AG10803 (cell line): ENCODE measurements at regions not wholly inside any gene's neighbourhood (a gene's known extent, or its start where the extent isn't known, plus 50 kb on each side); places are given as distances from the start of the nearest gene placed in this dataset.

Experiments used
- DNase-seq: peaks from one replicate; pipeline ENCODE4 v3.0.0; 2010; ENCODE audit warnings: low read depth
- H3K4me3 ChIP-seq: 2 replicates; pipeline ENCODE4 v1.5.1; 2011; ENCODE audit warnings: mild to moderate bottlenecking, low read length, control low read depth
- TF ChIP-seq, protein P1 (sequence below): conservative IDR thresholded peaks from 2 replicates; pipeline ENCODE4 v1.5.1; 2011; ENCODE audit warnings: mild to moderate bottlenecking, low read length, control low read depth, inconsistent platforms

DNA sequence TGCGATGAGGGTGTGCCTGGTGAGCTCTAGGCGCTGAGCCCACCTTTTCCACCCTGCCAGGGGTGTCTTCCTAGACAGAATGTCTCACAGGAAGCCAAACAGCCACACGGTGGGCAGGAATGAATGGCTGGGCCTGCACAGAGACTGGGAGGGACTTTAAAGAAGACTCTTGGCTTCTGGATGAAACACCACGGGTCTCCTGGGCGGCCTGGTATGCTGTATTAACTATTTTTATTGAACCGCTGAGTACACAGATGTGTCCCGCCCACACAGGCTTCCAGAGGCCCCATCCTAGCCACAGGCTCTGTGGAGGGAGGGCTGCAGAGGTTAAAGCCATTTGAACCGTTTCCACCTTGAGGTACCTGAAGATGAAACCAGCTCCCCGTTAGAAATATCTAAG lies 115.2 kb upstream of the CXCL14 start:
- TF ChIP-seq, protein P1, sequence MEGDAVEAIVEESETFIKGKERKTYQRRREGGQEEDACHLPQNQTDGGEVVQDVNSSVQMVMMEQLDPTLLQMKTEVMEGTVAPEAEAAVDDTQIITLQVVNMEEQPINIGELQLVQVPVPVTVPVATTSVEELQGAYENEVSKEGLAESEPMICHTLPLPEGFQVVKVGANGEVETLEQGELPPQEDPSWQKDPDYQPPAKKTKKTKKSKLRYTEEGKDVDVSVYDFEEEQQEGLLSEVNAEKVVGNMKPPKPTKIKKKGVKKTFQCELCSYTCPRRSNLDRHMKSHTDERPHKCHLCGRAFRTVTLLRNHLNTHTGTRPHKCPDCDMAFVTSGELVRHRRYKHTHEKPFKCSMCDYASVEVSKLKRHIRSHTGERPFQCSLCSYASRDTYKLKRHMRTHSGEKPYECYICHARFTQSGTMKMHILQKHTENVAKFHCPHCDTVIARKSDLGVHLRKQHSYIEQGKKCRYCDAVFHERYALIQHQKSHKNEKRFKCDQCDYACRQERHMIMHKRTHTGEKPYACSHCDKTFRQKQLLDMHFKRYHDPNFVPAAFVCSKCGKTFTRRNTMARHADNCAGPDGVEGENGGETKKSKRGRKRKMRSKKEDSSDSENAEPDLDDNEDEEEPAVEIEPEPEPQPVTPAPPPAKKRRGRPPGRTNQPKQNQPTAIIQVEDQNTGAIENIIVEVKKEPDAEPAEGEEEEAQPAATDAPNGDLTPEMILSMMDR, result no peak
- H3K4me3 ChIP-seq, result no peak overlapping the region
- DNase-seq, result no peak

DNA sequence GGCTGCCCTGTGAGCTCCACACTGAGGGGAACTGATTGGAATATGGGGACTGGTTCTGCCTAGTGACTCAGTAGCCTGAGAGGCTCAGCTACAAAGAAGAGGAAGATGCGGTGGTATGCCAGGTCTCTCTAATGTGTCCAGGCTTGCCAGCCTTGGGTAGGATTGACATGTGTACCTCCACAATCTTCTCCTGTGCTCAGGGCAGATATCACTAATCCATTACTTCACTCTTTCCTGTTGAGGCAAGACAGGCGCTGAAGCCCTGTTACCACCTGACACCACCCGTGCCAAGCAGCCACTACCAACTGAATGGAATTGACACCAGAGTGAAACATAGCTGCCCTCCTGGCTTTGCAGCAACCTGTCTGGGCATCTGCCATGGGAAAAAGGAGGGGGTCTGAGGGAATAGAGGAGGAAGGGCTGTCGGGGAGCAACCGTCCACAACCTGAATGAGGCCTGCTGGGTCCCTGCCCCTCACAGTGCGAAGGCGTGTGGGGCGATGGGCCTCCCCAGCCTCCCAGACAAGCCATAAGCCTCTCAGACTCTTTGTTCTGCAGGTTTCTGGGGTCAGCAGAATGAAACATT lies 114.7 kb upstream of the CXCL14 start:
- no peak overlapping the region for H3K4me3 ChIP-seq
- TF ChIP-seq, protein P1, result no peak
- DNase-seq, result no peak

DNA sequence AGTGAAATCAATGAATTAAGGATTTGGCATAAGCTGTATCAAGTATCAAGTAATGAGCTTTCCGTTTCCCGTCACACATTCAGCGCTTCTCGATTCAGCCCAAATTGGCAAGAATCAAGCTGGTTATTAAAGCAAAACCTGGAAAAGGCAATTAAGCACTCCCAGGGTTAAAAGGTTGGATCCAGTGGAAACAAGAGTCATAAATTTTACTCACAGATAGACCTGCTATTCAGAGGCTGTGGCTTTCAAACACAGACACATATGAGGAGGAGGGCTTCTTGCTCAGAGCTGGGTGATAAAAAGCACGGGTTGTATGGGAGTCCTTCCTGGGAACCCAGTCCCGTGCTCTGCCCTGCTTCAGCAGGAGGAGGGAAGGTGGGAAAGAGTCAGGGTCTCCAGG lies 112.3 kb upstream of the CXCL14 start:
- H3K4me3 ChIP-seq, result no peak overlapping the region
- DNase-seq, result no peak
- TF ChIP-seq, protein P1, result no peak

DNA sequence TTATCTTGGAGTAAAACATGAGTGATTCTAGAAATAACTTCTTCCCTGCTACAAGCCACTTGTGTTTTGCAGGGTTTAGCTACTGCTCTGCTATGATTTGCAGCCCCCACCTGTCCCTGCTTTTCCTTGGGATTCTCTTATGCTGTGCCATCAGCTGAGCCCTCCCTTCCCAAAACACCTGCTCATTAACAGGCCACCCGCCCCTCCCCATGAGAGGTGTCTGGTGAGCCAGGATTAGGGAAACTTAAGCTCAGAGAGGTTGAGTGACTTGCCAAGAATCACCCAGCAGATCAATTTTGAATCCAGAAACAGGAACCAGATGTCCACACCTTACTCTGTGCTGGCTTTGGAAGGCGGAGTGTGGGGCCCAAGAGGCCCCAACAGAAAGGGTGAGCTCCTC lies 111.7 kb upstream of the CXCL14 start:
- no peak for DNase-seq
- no peak overlapping the region for H3K4me3 ChIP-seq
- TF ChIP-seq, protein P1, result no peak

DNA sequence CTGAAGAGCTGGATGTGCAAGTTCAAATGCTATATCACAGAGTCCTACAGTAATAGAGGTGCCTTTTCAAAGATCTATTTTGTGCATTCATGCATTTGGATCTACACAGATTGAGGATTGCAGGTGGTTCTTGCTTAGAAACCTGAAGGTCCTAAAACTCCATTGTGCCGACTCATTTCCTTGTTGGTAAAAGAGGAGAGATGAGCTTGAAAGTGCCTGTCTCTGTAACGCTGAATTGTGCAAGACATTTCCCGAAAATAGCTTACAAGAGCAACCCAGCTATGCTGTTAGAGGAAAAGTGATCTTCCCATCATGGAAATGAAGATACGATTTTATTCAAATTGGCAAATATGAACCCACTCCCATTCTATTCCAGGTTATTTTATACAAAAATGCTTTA lies 110.7 kb upstream of the CXCL14 start:
- TF ChIP-seq, protein P1, result no peak
- DNase-seq, result no peak
- H3K4me3 ChIP-seq, result no peak overlapping the region

DNA sequence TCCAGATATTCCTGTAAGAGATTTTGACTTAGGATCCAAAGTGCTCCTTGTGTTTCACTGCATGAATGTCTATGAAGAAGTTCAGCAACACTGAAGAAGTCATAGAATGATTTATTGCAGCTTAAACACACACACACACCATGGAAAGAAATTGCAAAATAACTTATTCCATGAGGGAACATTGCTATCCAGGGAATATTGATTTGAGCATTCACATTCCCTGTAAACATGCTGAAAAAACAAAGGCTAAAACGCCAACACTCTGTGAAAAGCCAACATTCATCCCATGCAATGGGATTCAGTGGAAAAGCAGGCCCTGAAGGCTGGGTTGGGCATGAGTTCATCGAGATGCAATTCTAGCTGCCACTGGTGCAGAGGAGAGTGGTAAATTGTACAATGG lies 109.6 kb upstream of the CXCL14 start:
- DNase-seq, result no peak
- H3K4me3 ChIP-seq, result no peak overlapping the region
- TF ChIP-seq, protein P1, result no peak

DNA sequence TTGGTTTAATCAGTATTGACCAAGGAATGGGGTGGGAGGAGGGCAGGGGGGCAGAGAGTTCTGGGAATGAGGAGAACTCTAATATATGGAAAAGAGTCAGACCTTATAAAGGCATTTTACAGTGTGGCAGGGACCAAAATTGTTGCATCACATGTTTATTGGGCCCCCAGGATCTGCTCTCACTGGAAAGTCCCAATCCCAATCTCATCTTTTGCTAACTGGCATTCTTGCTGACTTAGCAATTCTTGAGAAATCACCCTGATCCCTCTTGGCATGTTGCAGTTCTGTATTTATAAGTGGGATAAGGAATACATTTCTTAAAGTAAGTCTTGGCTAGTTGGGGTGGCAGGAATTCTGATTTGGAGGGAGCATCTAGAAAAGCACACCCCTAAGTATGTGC lies 104.4 kb upstream of the CXCL14 start:
- no peak for DNase-seq
- no peak overlapping the region for H3K4me3 ChIP-seq
- TF ChIP-seq, protein P1, result no peak
